ENCODE measurements at regions not wholly inside any gene's neighbourhood (a gene's known extent, or its start where the extent isn't known, plus 50 kb on each side); places are given as distances from the start of the nearest gene placed in this dataset.

GRCh38 chr2:64249426-64249825, 105.2 kb upstream of the PELI1 start:
- no peak for TF ChIP-seq TAF1 (IDR thresholded peaks at IDR 0.05; ENCODE audit: borderline replicate concordance, insufficient read depth, low read length)
- TF ChIP-seq POLR2AphosphoS5 (IDR thresholded peaks at IDR 0.05; ENCODE audit: low read depth, low read length), result no peak
- TF ChIP-seq SIN3A (IDR thresholded peaks at IDR 0.05; ENCODE audit: borderline replicate concordance, insufficient read depth, low read length), result no peak
- TF ChIP-seq REST (IDR thresholded peaks at IDR 0.05; ENCODE audit: insufficient read depth in 1 of 2, low read depth in 2 of 2, low read length in 2 of 2), result no peak
- no peak for TF ChIP-seq FOXP2 (optimal IDR thresholded peaks at IDR 0.05; ENCODE audit: borderline replicate concordance, extremely low read depth, extremely low read length, insufficient read depth)

GRCh38 chr2:64250063-64250462, 105.8 kb upstream of the PELI1 start:
- TF ChIP-seq FOXP2 (optimal IDR thresholded peaks at IDR 0.05; ENCODE audit: borderline replicate concordance, extremely low read depth, extremely low read length, insufficient read depth), result no peak

- TF ChIP-seq SIN3A (IDR thresholded peaks at IDR 0.05; ENCODE audit: borderline replicate concordance, insufficient read depth, low read length) (no peak), POLR2AphosphoS5 (IDR thresholded peaks at IDR 0.05; ENCODE audit: low read depth, low read length) (no peak), TAF1 (IDR thresholded peaks at IDR 0.05; ENCODE audit: borderline replicate concordance, insufficient read depth, low read length) (no peak), FOXP2 (optimal IDR thresholded peaks at IDR 0.05; ENCODE audit: borderline replicate concordance, extremely low read depth, extremely low read length, insufficient read depth) (no peak), REST (IDR thresholded peaks at IDR 0.05; ENCODE audit: insufficient read depth in 1 of 2, low read depth in 2 of 2, low read length in 2 of 2) (no peak)
These were observed 106.7 kb upstream of the PELI1 start for GRCh38 chr2:64250751-64251423.

- no peak for TF ChIP-seq FOXP2 (optimal IDR thresholded peaks at IDR 0.05; ENCODE audit: borderline replicate concordance, extremely low read depth, extremely low read length, insufficient read depth)
- TF ChIP-seq SIN3A (IDR thresholded peaks at IDR 0.05; ENCODE audit: borderline replicate concordance, insufficient read depth, low read length), result no peak
These were observed 107.5 kb upstream of the PELI1 start for GRCh38 chr2:64251497-64252250.

GRCh38 chr2:64258566-64258965, 114.3 kb upstream of the PELI1 start:
- TF ChIP-seq REST (IDR thresholded peaks at IDR 0.05; ENCODE audit: insufficient read depth in 1 of 2, low read depth in 2 of 2, low read length in 2 of 2) (no peak), POLR2AphosphoS5 (IDR thresholded peaks at IDR 0.05; ENCODE audit: low read depth, low read length) (no peak), FOXP2 (optimal IDR thresholded peaks at IDR 0.05; ENCODE audit: borderline replicate concordance, extremely low read depth, extremely low read length, insufficient read depth) (no peak), TAF1 (IDR thresholded peaks at IDR 0.05; ENCODE audit: borderline replicate concordance, insufficient read depth, low read length) (no peak), SIN3A (IDR thresholded peaks at IDR 0.05; ENCODE audit: borderline replicate concordance, insufficient read depth, low read length) (no peak)

- TF ChIP-seq FOXP2 (optimal IDR thresholded peaks at IDR 0.05; ENCODE audit: borderline replicate concordance, extremely low read depth, extremely low read length, insufficient read depth) (no peak), REST (IDR thresholded peaks at IDR 0.05; ENCODE audit: insufficient read depth in 1 of 2, low read depth in 2 of 2, low read length in 2 of 2) (no peak), SIN3A (IDR thresholded peaks at IDR 0.05; ENCODE audit: borderline replicate concordance, insufficient read depth, low read length) (no peak)
These were observed 115.1 kb upstream of the PELI1 start for GRCh38 chr2:64259312-64259711.

Data from PFSK-1 (cell line).